Endodermal cell (in vitro differentiated cells): ENCODE measurements at regions not wholly inside any gene's neighbourhood (a gene's known extent, or its start where the extent isn't known, plus 50 kb on each side); places are given as distances from the start of the nearest gene placed in this dataset.

Source experiments
- DNase-seq: peaks from one replicate; pipeline ENCODE4 v3.0.0-alpha.2; 2017
- H3K27ac ChIP-seq: 2 replicates; pipeline ENCODE4 v1.5.1; 2013; ENCODE audit warnings: mild to moderate bottlenecking, low read depth, low read length, moderate library complexity
- H3K27me3 ChIP-seq: 2 replicates; pipeline ENCODE4 v1.6.1; 2013; ENCODE audit warnings: mild to moderate bottlenecking, low read length, moderate library complexity; ENCODE audit not compliant: insufficient read depth, control insufficient read depth, poor library complexity, severe bottlenecking
- H3K36me3 ChIP-seq: 2 replicates; pipeline ENCODE4 v1.7.0; 2013; ENCODE audit warnings: mild to moderate bottlenecking, low read length, moderate library complexity; ENCODE audit not compliant: control insufficient read depth, insufficient read depth
- H3K4me1 ChIP-seq: one replicate; pipeline ENCODE4 v1.7.0; 2013; ENCODE audit warnings: low read length; ENCODE audit not compliant: control insufficient read depth, insufficient read depth
- H3K4me3 ChIP-seq: 2 replicates; pipeline ENCODE4 v1.5.1; 2013; ENCODE audit warnings: mild to moderate bottlenecking, low read length, moderate library complexity
- H3K9ac ChIP-seq: 2 replicates; pipeline ENCODE4 v1.6.1; 2013; ENCODE audit warnings: mild to moderate bottlenecking, low read length, moderate library complexity; ENCODE audit not compliant: poor library complexity, severe bottlenecking; ENCODE audit errors: extremely low read depth
- H3K9me3 ChIP-seq: 2 replicates; pipeline ENCODE4 v1.6.1; 2013; ENCODE audit warnings: mild to moderate bottlenecking, low read length, moderate library complexity; ENCODE audit not compliant: control insufficient read depth
- H3K27ac Mint-ChIP-seq: 2 replicates; pipeline ENCODE4 v1.8.0; 2020; ENCODE audit warnings: mixed read lengths
- H3K27me3 Mint-ChIP-seq: 2 replicates; pipeline ENCODE4 v1.8.0; 2021; ENCODE audit warnings: mild to moderate bottlenecking, mixed read lengths; ENCODE audit not compliant: insufficient read depth
- H3K36me3 Mint-ChIP-seq: 2 replicates; pipeline ENCODE4 v1.8.0; 2020; ENCODE audit warnings: low read depth, mixed read lengths
- H3K4me1 Mint-ChIP-seq: 2 replicates; pipeline ENCODE4 v1.8.0; 2020; ENCODE audit warnings: mixed read lengths
- H3K4me3 Mint-ChIP-seq: 2 replicates; pipeline ENCODE4 v1.8.0; 2020; ENCODE audit warnings: mild to moderate bottlenecking, moderate library complexity, mixed read lengths
- H3K9me3 Mint-ChIP-seq: 2 replicates; pipeline ENCODE4 v1.8.0; 2020; ENCODE audit warnings: mild to moderate bottlenecking, mixed read lengths
- CTCF ChIP-seq: fragments of 200-600 bp; sonication (generic); conservative IDR thresholded peaks from 2 replicates; pipeline ENCODE4 v1.5.0; 2021; ENCODE audit warnings: antibody characterized with exemption, mild to moderate bottlenecking
- WGBS, 2 experiments: methylation state at CpG; one replicate each; pipeline versions ENCODE4 v1.1.5 to v1.1.7; 2013; ENCODE audit warnings: missing lambda C conversion rate in 2 of 2, mixed read lengths in 1 of 2; ENCODE audit not compliant: insufficient coverage in 1 of 2, insufficient read length in 1 of 2; 5-methylcytosine and 5-hydroxymethylcytosine counted together

- Histone ChIP-seq H3K27ac (no peak overlapping the region), H3K9ac (no peak overlapping the region), H3K4me3 (no peak overlapping the region), H3K36me3 (no peaks in the 10 kb centered on the region), H3K27me3 (no peaks in the 10 kb centered on the region), H3K9me3 (peaks cover 8% of the 10 kb centered on the region), H3K4me1 (no peaks in the 10 kb centered on the region)
- H3K4me3 Mint-ChIP-seq = no peak overlapping the region
- peaks cover 1% of the 10 kb centered on the region for H3K36me3 Mint-ChIP-seq
- 100% methylated on average over 1 of the region's 1 CpG; no CpG with 5 or more reads in 1 of the 2 experiments for WGBS, 2 experiments
- no peaks in the 10 kb centered on the region for H3K27me3 Mint-ChIP-seq
- no peak for DNase-seq
- H3K9me3 Mint-ChIP-seq = peaks cover 4% of the 10 kb centered on the region
- no peak for TF ChIP-seq CTCF
- no peaks in the 10 kb centered on the region for H3K4me1 Mint-ChIP-seq
- no peak overlapping the region for H3K27ac Mint-ChIP-seq
These were observed 1624.1 kb upstream of the PRR20A start for GRCh38 chr13:55516610-55517009.

- 59% methylated on average over 1 of the region's 1 CpG; no CpG with 5 or more reads in 1 of the 2 experiments for WGBS, 2 experiments
- TF ChIP-seq CTCF = peak; percentile 90
These were observed 1623.4 kb upstream of the PRR20A start for GRCh38 chr13:55517312-55517711.

DNA sequence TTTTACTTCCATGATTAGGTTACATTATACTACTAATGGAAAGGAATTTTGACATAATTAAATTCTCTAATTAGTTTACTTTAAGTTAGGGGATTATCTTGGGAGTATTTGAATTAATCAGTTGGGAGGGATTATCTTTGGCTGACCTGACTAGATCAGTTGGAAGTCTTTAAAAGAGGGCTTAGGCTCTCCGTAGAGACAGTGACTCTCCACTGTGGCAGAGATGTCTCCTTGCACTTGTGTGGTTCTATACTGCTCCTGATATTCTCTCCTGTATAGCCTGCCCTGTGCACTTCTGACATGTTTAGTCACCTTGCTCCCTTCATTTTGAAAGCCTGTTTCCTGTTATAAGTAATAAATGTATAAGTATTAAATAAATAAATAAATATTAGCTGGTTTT is 1612.3 kb upstream of the PRR20A start:
- Mint-ChIP-seq H3K27me3 (no peaks in the 10 kb centered on the region), H3K4me1 (no peaks in the 10 kb centered on the region), H3K27ac (no peak overlapping the region), H3K9me3 (peaks cover 9% of the 10 kb centered on the region), H3K4me3 (no peak overlapping the region), H3K36me3 (no peaks in the 10 kb centered on the region)
- Histone ChIP-seq H3K9me3 (peaks cover 6% of the 10 kb centered on the region), H3K27me3 (no peaks in the 10 kb centered on the region), H3K9ac (no peak overlapping the region), H3K27ac (no peak overlapping the region), H3K36me3 (no peaks in the 10 kb centered on the region), H3K4me3 (no peak overlapping the region), H3K4me1 (no peaks in the 10 kb centered on the region)
- no peak for DNase-seq
- WGBS, 2 experiments = 66 to 86% methylated on average over 1 of the region's 1 CpG
- no peak for TF ChIP-seq CTCF

More at GRCh38 chr13:55517312-55517711, 1623.4 kb upstream of the PRR20A start:
- H3K36me3 ChIP-seq = no peaks in the 10 kb centered on the region
- no peaks in the 10 kb centered on the region for H3K4me1 ChIP-seq
- no peak overlapping the region for H3K9ac ChIP-seq
- H3K36me3 Mint-ChIP-seq = peaks cover 1% of the 10 kb centered on the region
- peak; percentile 77 for DNase-seq
- no peaks in the 10 kb centered on the region for H3K27me3 Mint-ChIP-seq
- no peak overlapping the region for H3K4me3 Mint-ChIP-seq
- peaks cover 4% of the 10 kb centered on the region for H3K9me3 Mint-ChIP-seq
- no peak overlapping the region for H3K4me3 ChIP-seq
- H3K27me3 ChIP-seq = no peaks in the 10 kb centered on the region
- no peaks in the 10 kb centered on the region for H3K4me1 Mint-ChIP-seq
- peaks cover 8% of the 10 kb centered on the region for H3K9me3 ChIP-seq
- no peak overlapping the region for H3K27ac Mint-ChIP-seq
- H3K27ac ChIP-seq = no peak overlapping the region
